Muscle layer of duodenum (tissue), 2 donors: ENCODE measurements at regions not wholly inside any gene's neighbourhood (a gene's known extent, or its start where the extent isn't known, plus 50 kb on each side); places are given as distances from the start of the nearest gene placed in this dataset.

Experiments used
- H3K27ac ChIP-seq: one replicate; pipeline ENCODE4 v1.7.0; 2013; ENCODE audit warnings: mild to moderate bottlenecking, low read length
- H3K27me3 ChIP-seq: one replicate; pipeline ENCODE4 v1.7.0; 2013; ENCODE audit warnings: low read depth, mild to moderate bottlenecking, control low read depth, low read length
- H3K36me3 ChIP-seq, 2 donors: one replicate each; pipeline ENCODE4 v1.7.0; 2013; ENCODE audit warnings: low read length in 2 of 2, control low read depth in 1 of 2, mild to moderate bottlenecking in 1 of 2; ENCODE audit not compliant: insufficient read depth in 2 of 2, control insufficient read depth in 1 of 2
- H3K4me1 ChIP-seq, 2 donors: one replicate each; pipeline ENCODE4 v1.7.0; 2013; ENCODE audit warnings: low read length in 2 of 2, mild to moderate bottlenecking in 2 of 2, control low read depth in 1 of 2, moderate library complexity in 1 of 2; ENCODE audit not compliant: insufficient read depth in 2 of 2, control insufficient read depth in 1 of 2
- H3K4me3 ChIP-seq, 2 donors: one replicate each; pipeline ENCODE4 v1.7.0; 2013; ENCODE audit warnings: low read length in 2 of 2, low read depth in 1 of 2, mild to moderate bottlenecking in 1 of 2
- H3K9me3 ChIP-seq, 2 donors: one replicate each; pipeline ENCODE4 v1.7.0; 2013; ENCODE audit warnings: low read length in 2 of 2, control low read depth in 1 of 2, mild to moderate bottlenecking in 1 of 2; ENCODE audit not compliant: control insufficient read depth in 1 of 2
- donor health status: healthy.

GRCh38 chr3:40593351-40593750 is 68.6 kb downstream of the ZNF621 start:
- Histone ChIP-seq H3K36me3 (no peaks in the 10 kb centered on the region), H3K4me3 (no peak overlapping the region), H3K9me3 (no peaks in the 10 kb centered on the region), H3K27me3 (no peaks in the 10 kb centered on the region), H3K4me1 (no peaks in the 10 kb centered on the region), H3K27ac (no peak overlapping the region)

DNA sequence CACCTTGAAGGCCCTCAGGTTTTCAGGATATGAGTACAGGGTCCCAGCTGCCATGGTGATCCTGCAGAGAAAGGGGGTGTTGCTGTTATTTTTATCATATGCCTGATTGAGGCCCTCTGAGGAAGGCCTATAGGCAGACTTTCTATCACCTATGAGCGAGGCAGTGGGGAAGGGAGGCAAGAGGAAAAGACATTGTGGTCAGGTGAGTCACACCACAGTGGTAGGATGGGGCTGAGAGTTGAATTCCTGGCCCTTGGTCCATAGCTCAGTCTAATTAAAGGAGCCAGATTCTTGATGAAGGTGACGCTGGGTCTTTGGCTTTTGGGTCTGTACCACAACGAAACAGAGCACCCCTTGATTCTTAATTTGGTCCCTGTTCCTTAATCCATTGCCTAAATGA is 72.7 kb downstream of the ZNF621 start:
- no peaks in the 10 kb centered on the region for H3K27me3 ChIP-seq
- no peaks in the 10 kb centered on the region for H3K36me3 ChIP-seq
- H3K27ac ChIP-seq = no peak overlapping the region
- no peaks in the 10 kb centered on the region for H3K4me1 ChIP-seq
- no peak overlapping the region for H3K4me3 ChIP-seq
- no peaks in the 10 kb centered on the region for H3K9me3 ChIP-seq

DNA sequence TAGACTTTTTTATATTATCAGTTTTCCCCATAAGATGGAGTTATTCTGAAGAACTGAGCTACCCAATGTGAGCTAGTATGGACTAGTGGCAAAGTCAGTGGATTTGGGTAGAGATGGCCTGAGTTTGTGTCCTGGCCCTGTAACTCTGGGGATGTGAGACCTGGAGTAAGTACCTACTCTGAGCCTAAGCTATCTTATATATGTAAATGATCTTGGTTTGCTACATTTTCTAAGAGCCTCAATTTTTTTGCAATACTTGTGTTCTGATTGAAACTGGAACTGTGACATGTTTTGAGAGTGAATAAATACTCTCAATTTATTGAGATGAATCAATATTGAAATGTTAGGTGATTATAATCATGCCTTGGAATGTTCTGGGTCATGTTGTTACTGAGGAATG is 73.6 kb downstream of the ZNF621 start:
- no peaks in the 10 kb centered on the region for H3K36me3 ChIP-seq
- no peaks in the 10 kb centered on the region for H3K9me3 ChIP-seq
- H3K4me3 ChIP-seq = no peak overlapping the region
- no peaks in the 10 kb centered on the region for H3K27me3 ChIP-seq
- no peak overlapping the region for H3K27ac ChIP-seq
- H3K4me1 ChIP-seq = no peaks in the 10 kb centered on the region

- no peaks in the 10 kb centered on the region for H3K9me3 ChIP-seq
- H3K4me3 ChIP-seq = no peak overlapping the region
- H3K27me3 ChIP-seq = no peaks in the 10 kb centered on the region
- no peak overlapping the region for H3K27ac ChIP-seq
- no peaks in the 10 kb centered on the region for H3K36me3 ChIP-seq
- H3K4me1 ChIP-seq = no peaks in the 10 kb centered on the region
These were observed 74.2 kb downstream of the ZNF621 start for GRCh38 chr3:40598962-40599361.

DNA sequence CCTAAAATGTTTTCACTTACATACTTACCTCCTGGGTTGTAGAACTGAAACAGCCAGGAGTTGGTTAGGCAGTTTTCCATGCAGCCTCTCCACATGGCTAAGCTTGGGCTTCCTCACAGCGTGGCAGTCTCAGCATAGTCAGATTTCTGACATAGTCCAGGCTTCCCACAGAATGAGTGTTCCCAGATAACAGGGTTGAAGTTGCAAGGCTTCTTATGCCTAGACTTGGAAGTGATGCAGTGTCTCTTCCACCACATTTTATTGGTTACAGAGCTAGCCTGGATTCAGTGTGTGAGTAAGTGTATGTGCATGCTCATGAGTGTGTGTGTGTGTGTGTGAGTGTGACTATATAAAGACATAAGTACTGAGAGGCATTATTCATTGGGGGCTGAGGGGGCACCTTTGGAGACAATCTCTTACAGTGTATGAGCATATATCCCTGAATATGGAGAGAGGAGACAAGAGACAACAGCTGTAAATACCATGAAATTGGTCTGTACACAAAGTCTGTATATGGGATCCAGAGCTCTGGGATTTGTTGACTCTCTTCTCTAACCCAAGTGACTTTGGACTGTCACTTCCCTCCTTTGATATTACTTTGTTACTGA is 78.1 kb downstream of the ZNF621 start:
- no peaks in the 10 kb centered on the region for H3K27me3 ChIP-seq
- H3K9me3 ChIP-seq = no peaks in the 10 kb centered on the region
- no peak overlapping the region for H3K27ac ChIP-seq
- H3K36me3 ChIP-seq = no peaks in the 10 kb centered on the region
- no peaks in the 10 kb centered on the region for H3K4me1 ChIP-seq
- no peak overlapping the region for H3K4me3 ChIP-seq

GRCh38 chr3:40605960-40606359 is 81.2 kb downstream of the ZNF621 start:
- no peaks in the 10 kb centered on the region for H3K36me3 ChIP-seq
- no peaks in the 10 kb centered on the region for H3K27me3 ChIP-seq
- H3K4me3 ChIP-seq = no peak overlapping the region
- H3K4me1 ChIP-seq = no peaks in the 10 kb centered on the region
- no peak overlapping the region for H3K27ac ChIP-seq
- no peaks in the 10 kb centered on the region for H3K9me3 ChIP-seq

DNA sequence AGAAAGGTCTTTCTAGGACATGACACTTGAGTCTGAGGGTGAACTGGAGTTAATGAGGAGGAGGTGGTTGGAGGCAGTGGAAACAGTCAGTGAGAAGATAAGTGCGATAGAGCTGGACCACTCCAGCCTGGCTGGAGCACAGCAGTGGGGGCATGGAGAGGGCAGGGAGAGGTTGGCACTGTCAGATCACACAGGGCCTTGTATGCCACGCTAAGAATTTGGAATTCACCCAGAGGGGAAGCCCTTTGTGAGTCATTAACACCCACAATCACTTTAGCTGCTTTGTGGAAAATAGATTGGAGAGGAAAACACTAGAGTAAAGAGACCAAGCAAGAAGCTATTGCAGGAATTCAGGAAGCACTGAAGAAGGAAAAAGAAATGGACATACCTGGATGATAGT is 83.3 kb downstream of the ZNF621 start:
- Histone ChIP-seq H3K27me3 (no peaks in the 10 kb centered on the region), H3K9me3 (no peaks in the 10 kb centered on the region), H3K36me3 (no peaks in the 10 kb centered on the region), H3K27ac (no peak overlapping the region), H3K4me1 (no peaks in the 10 kb centered on the region), H3K4me3 (no peak overlapping the region)

DNA sequence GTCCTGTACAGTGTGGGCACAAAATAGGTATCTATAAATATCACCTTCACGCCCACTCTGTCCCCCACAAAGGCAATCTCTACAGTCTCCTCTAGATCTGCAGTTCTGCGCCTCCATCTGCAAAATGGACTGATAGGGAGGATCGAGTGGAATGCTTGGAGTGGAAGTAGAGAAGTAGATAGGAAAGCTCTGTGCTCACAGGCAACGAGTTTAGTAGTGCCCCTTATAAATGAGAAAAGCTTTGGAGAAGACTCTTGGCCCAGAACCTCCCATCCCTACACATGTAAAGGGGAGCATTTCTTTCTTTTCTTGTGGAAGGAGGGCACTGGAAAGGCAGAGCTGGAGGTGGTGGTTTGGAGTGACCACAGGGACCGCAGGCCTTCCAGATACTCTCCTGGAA is 88.5 kb downstream of the ZNF621 start:
- Histone ChIP-seq H3K27me3 (no peaks in the 10 kb centered on the region), H3K4me3 (no peak overlapping the region), H3K27ac (no peak overlapping the region), H3K4me1 (peaks cover 0 to 8% of the 10 kb centered on the region in 2 donors), H3K36me3 (no peaks in the 10 kb centered on the region), H3K9me3 (no peaks in the 10 kb centered on the region)

DNA sequence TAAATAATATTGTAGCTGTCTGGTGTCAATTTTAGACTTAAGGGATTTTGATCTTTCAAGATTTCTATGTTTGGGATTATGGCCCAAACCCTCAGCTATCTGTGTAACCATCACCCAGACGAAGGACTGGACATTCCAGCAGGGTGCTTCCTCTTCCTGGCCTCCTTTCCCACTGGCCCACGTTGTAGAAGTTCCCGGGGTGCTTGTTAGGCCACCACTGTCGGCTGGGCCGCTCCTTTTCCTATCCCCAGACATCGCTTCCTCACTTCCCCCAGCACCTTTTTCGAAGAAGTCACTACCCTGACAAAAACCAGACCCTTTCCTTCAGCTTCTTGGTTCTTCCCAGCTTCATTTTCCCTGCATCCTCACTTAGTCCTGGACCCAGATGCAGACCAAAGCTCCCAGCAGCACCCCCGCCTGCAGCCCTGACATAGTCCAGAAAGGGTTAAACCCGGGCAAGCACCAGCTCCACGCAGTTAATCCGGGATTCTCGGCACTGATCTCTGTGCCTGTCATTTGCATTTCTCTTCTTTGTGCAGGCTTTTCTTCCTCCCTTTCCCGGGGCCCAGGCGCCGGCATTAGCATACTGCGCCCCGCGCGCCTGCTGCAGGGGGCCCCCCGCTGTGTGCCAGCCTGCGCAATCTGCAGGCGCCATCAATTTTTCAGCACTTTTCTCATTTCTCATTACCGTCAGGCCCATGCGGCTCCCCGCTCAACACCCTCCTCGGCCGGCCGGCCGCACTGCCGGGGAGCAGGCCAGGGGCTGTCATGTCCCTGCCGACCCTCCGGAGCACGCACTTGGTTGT is 90.6 kb downstream of the ZNF621 start:
- Histone ChIP-seq H3K27ac (no peak overlapping the region), H3K4me3 (peak overlapping the region in 1 of 2 donors; percentile 39), H3K9me3 (no peaks in the 10 kb centered on the region), H3K27me3 (no peaks in the 10 kb centered on the region), H3K36me3 (no peaks in the 10 kb centered on the region), H3K4me1 (peaks cover 0 to 8% of the 10 kb centered on the region in 2 donors)

DNA sequence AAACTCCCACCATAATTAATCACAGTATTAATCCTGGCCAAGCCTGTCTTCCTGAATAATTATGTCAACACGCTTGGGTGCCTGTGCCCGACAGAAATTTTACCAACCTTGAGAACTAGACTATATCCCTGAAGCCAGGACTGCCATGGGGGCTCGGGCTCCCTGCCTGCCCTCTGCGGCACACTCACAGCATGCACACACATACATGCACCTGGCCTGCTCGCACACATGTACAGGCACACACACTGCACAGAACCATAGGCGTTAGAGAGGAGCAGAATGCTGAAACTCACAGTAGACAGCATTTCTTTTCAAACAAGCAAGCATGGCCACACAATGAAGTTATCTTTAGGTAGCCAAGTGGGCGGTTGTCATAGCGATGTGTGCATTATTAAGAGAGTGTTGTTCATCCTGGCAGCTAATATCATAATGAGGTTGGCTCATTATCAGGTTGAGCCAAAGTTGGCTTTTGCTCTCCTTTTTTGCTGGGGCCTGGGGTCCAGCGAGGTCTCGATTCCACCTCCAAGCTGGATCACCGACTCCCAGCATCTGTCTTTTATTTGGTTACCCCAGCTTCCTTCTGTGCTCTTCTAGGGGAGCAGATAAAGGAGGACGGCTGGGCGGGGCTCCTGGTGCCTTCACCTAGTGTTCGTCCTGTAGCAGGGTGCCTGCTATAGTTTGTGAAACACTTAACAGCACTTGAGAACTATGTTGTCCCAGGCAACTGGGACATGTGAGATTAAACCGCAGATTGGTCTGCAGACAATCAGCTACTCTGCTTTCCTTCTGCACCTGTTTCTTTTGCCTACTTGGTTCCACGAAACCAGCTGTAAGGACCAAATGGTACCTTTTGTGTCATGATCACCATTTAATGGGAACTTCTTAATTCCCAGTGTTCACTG is 91.4 kb downstream of the ZNF621 start:
- H3K27me3 ChIP-seq = no peaks in the 10 kb centered on the region
- no peaks in the 10 kb centered on the region for H3K36me3 ChIP-seq
- H3K9me3 ChIP-seq = no peaks in the 10 kb centered on the region
- H3K27ac ChIP-seq = no peak overlapping the region
- peaks cover 0 to 8% of the 10 kb centered on the region in 2 donors for H3K4me1 ChIP-seq
- H3K4me3 ChIP-seq = peak overlapping the region in 1 of 2 donors; percentile 39

GRCh38 chr3:40617084-40617483 is 92.3 kb downstream of the ZNF621 start:
- Histone ChIP-seq H3K4me1 (peaks cover 0 to 8% of the 10 kb centered on the region in 2 donors), H3K27me3 (no peaks in the 10 kb centered on the region), H3K27ac (no peak overlapping the region), H3K36me3 (no peaks in the 10 kb centered on the region), H3K9me3 (no peaks in the 10 kb centered on the region), H3K4me3 (no peak overlapping the region)
